ENCODE measurements at regions not wholly inside any gene's neighbourhood (a gene's known extent, or its start where the extent isn't known, plus 50 kb on each side); places are given as distances from the start of the nearest gene placed in this dataset.
"Not testable (repeated sequence)": the region's sequence is repeated elsewhere in the genome, so short reads cannot be mapped to it uniquely, and the experiment has no call there.

DNA sequence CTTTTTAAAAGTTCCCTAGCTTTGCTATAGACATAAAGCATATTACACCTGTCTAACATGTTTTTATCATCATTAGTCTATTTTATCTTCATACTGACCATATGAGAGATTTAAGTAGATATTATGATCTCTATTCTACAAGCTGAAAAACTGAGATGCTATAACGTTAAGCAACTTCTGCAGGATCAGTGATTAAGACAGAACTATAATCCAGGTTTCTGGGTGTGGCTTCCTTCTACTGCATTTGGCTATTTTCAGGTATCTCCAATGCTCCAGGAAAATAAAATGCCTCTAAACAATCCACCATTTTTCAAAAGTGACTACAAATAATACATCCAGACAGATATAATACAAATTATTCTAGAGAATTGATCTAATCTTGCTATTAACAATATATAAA lies 53.4 kb downstream of the RGS2 start:
- DNase-seq: no peak

DNA sequence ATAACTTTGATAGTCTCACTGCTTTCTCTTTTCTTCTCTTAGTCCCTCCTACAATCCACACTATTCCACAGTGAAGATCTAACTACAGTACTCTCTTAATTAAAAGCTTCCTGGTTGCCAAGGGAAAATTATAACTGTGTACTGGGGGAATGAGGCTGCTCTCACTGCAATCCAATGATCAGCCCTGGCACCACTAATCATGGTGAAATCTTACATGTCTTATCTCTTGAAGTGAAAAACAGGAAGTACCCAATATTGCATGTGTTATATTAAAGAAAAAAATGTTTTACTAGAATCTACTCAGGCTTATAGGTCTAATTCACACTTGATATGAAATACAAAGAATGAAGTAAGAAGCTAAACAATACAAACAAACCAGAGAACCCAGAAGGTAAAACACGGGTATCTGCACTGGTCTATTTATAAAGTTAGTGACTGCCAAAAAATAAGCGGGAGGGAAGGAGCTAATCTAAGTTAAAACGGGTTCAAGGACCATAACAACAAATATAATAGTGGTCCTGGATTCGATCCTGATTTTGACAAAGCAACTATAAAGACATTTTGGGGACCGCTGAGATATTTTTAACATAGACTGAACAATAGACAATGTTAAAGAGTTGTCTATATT lies 57.5 kb downstream of the RGS2 start:
- DNase-seq: no peak

DNA sequence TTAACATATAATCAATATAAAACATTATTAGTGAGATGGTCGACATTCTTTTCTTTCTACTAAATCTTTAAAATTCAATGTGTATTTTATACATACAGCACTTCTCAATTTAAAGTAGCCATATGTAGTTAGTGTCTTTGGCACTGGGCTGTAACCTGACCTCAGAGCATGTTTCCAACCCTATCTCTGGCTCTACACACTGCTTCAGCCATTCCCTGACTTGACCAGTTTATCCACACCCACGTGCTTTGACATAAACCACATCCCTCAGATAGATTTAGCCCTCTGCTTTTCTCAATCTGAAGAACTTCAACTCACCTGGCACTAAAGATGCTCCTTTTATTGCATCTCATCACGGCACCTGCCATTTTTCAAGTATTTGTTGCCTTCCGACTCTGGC lies 58.3 kb downstream of the RGS2 start:
- no peak for DNase-seq

DNA sequence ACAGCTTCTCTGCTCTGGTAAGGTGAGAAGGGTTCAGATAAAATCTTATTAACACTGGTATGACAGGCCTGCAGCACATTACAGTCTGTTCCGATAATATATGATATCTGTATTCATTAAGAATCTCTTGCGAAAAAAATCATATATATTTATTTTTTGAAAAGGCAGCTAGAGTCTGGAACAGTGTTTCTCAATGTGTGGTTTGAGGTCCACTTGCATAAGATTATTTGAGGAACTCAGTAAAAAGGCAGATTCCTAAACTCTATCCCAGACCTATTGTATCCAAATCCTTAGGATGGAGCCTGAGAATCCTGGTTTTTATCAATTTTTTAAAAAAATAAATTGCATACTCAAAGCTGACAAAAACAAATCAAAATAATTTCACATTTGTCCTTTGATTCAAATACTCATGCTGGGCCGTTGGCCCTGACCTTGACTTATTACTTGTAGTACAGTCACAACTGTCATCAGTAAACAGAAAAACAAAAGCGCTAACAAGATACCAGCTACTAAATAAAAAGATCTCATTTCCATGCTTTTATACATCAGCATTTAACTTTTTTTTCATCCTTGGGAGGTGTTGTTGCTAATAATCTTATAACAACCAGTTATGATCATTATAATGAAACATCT lies 60.6 kb downstream of the RGS2 start:
- DNase-seq: no peak

DNA sequence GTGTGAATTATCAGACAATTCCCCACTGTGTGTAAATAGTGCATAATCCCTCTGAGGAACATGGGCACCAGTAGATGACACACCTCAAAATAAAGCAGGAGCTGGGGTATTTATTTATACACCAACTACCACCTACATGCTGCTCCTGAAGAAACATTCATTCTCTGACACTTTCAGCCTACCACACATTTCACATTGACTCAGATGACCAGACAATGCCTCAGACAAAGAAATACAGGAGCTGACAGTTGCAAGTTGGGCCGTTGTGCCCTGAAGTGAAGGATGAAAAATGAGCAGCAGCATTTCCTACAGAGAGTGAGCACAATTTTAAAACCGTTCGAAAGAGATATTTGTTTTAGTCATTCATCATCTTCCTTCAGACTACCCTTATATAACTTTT lies 63.2 kb downstream of the RGS2 start:
- DNase-seq: no peak

DNA sequence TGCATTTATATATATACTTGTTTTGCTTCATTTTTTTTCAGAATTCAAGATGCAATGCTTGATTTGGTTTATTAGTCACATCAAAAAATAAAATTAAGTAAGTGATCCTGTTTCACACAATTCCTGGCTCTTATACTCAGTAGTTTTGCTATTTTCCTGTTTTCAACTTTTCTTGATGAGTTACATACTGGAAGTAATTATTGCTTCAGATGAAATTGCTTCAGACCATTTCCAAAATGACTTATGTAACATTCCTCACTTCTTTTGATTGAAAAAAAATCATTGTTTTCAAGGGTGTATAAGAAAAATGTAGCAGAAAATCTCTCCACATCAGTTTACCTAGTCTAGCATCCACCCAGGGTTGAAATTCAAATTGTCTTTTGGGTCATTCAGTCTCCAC lies 65.0 kb downstream of the RGS2 start:
- DNase-seq: no peak

DNA sequence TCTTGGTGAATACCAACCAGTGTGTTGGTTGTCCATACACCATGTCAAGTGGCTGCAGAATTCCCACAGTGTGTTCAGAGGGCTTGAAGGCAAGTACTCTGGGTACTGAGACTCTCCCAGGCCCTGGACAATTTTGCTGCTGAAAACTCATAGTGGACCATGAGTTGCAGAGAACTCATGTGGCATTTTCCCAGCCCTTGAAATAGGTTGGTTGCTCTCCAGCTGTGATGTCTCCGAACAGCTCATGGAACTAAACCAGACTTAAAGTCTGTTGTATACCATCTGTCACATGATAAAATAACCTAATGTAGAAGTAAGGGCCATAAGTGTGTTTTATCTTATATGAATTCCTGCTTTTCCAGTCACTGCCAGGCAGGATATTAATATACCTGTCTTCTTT lies 67.8 kb downstream of the RGS2 start:
- no peak for DNase-seq

DNA sequence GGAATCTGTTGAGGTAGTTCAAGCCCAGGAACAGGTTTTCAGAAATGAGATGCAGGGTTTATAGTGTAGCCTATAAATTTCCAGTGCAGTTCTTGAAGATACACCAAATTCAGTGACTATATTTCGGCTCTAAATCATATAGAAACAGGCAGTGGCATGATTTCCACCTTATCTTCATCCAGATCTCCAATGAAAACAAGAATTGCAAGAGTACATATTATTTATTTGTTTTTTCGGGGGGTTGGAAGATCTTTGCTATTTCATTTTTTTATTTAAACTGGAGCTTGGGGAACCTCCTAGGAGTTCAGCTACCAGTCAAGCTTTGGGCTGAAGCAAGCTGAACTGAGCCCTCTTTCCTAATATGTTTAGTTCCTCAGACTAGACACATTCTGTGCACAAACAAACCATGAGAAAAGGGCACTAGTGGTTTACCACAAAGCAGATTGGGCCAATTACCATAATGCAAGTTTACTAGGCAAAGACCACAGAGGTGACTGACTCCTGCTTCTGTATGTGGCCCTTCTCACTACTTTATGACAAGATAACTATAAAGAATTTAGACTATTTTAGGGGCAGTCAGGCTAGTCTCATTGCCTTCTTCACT lies 68.5 kb downstream of the RGS2 start:
- DNase-seq: peak in 1 of 2 donors; percentile 15

DNA sequence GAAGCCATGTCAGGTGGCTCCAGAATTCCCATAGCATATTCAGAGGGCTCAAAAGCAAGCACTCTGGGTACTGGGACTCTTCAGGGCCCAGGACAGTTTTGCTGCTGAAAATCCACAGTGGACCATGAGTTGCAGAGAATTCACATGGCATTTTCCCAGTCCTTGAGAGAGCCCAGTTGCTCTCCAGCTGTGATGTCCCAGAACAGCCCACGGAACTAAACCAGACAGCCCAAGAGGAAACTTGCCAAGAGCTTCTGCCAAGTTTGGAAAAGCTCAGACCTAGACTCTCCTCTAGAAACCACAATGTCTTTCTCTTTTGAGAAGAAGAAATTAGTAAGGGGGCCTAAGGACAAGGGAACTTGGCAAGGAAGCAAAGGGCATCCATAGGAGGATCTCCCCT lies 69.4 kb downstream of the RGS2 start:
- no peak for DNase-seq

DNA sequence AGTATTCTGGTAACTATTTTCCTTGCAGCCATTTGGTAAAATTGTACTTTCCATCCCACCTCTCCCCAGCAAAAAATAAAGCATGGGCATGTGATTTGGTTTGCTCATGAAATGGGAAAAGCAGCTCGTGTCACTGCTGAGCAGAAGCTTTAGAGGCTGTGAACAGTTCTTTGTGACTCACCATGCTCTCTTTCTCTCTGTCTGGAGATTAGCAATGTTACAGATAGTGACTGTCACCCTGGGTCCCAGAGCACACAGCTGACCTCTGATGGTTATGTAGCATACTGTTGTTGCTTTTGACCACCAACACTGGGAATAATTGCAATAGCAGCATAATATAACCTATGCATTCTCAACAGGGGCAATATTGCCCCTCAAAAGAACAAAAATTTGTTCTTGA lies 70.6 kb downstream of the RGS2 start:
- DNase-seq: peak in 1 of 2 donors; percentile 13

DNA sequence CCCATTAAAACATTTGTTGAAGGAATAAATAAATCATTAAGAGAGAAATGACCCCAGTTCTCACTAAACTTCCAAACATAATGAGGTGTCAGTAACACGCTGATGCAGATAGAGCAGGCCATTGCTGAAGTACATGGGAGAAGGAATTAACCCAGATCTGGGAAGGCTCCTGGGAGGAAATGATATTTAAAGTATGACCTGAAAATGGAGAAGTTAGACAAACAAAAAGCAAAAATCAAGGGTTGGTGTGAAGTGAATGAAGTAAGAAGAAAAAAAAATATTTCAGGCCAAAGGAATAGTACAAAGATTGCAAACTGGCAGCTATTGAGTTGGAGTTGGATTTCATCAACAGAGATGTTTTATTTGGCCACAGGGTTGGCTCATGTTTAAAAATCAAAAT lies 71.4 kb downstream of the RGS2 start:
- DNase-seq: no peak

DNA sequence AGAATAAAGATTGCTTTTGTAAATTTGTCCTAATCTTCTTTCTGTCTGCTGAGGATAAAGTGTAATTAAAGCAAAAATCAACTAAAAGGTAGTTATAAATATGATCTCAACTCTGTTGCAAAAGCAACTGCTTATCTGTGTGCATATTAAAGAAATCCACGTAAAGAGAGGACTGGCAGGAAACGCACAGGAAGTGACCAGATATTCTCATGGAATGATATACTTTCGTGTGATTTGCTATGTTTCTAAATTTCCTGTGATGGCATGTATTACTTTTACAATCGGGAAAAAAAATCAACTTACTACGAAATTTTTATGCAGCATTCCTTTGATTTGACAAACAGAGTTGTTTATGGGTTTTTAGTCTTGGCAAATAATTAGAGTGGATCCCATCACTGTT lies 75.4 kb downstream of the RGS2 start:
- no peak for DNase-seq

DNA sequence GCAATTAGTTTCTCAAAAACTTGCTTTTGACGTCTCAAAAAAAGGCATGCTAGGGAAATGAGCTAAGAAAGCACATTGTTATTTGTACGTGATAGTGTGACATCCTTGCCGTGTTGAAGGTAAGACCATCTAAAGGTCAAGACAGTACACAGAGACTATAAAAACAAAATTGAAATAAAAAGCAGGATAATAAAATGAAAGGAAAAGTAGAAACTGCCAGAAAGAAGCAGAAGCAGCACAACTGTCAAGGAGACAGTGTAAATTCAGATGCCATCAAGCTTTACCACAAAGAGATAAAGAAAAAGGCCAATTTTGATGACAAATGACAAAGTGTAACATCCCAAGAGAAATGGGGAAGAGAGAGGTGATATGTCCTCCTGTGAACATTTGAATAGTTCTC lies 76.5 kb downstream of the RGS2 start:
- DNase-seq: not testable (repeated sequence)

DNA sequence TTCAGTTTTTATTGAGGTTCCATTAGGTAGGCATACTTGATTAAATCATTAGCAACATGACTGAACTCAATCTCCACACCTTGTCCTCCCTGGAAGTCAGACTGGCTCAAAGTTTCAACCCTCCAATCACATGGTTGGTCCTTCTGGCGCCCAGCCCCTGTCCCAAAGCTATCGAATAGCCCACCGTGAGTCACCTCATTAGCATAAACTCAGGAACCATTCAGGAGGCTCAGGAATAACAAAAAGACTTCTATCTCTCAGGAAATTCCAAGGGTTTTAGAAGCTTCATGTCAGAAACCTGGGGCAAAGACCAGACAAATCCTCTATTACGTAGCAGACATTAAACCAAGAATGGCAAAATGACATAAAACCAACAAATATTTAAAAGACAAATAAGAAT lies 78.6 kb downstream of the RGS2 start:
- no peak for DNase-seq

DNA sequence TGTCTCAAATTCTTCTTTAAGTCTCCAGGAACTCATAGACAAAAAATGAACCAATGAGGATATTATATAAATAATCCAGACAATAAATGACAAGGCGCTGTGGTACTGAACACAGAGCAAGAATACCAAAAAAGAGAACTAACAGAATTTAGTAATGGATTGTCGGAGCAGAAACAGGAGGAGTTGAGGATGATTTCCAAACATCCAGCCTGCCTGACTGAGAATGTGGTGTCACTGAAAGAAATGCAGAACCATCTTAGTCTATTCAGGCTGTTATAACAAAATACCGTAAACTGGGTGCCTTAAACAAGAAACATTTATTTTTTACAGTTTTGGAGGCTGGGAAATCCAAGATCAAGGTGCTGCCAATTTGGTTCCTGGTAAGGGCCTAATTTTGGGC lies 79.7 kb downstream of the RGS2 start:
- DNase-seq: no peak

DNA sequence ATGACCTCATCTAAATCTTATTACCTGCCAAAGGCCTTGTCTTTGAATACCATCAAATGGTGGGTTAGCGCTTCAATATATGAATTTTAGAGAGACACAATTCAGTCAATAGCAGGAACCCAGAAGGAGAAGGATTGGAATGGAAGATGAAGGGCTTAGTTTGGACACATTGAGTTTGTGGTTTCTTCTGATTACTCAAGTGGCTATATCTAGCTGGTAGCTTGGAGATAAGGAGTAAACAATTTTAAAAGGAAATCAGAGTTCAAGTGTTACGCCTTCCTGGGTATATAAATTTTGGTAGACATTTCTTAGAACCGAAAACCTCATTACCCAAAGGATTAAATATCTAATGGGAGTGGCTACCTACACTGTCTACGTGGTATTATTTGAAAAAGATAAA lies 80.2 kb downstream of the RGS2 start:
- no peak for DNase-seq

DNA sequence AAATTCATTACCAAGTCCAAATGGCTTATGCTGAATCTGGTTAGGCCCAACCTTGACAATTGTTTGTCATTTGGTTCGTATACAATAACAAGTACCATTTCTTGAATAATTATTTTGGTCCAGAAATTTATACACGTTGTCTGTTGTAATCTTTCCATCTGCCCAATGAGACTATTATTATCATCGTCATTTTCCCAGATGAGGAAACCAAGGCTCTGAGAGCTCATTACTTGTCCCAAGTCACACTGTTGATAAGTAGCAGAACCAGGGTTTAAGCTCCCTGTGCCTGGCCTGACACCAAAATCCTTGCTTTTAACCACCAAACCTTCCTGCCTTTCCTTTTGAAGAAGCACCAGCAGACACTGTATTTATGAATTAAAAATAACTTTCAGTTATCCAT lies 81.3 kb downstream of the RGS2 start:
- no peak for DNase-seq

DNA sequence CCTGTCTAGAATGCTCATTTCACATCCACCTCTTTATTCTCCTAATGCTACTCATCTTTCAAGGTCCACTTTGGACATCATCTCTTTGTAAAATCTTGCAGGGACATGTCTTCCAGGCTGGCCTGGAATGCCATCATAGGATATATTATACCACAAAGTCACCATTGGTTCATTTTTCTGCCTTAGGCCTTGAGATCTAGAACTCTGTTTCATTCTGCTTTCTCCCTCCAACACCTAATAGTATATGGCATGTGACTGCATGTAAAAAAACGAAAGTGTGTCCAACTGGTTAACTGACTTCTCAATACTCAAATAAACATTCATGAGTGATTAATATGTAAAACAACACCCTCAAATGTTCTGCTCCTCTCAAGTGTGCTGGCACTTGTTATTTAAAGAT lies 84.1 kb downstream of the RGS2 start:
- DNase-seq: no peak

DNA sequence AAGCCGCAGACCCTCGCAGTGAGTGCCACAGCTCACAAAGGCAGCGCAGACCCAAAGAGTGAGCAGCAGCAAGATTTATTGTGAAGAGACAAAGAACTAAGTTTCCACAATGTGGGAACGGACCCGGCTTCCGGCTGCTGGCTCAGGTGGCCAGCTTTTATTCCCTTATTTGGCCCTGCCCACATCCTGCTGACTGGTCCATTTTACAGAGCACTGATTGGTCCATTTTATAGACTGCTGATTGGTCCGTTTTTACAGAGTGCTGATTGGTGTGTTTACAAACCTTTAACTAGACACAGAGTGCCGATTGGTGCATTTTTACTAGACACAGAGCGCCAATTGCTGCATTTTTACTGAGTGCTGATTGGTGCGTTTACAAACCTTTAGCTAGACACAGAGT lies 86.6 kb downstream of the RGS2 start:
- DNase-seq: not testable (repeated sequence)

DNA sequence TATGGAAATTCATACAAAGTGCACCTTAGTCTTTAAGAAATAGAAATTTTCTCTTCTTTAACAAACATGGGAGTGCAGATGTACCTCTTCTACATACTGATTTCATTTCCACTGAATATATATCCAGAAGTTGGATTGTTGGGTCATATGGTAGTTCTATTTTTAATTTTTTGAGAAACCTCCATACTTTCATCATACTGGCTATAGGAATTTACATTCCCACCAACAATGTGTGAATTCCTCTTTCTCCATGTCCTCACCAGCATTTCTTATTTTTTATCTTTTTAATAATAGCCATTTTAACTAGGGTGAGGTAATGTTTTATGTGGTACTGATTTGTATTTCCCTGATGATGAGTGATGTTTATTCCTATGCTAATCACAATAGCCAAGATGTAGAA lies 87.5 kb downstream of the RGS2 start:
- DNase-seq: no peak

DNA sequence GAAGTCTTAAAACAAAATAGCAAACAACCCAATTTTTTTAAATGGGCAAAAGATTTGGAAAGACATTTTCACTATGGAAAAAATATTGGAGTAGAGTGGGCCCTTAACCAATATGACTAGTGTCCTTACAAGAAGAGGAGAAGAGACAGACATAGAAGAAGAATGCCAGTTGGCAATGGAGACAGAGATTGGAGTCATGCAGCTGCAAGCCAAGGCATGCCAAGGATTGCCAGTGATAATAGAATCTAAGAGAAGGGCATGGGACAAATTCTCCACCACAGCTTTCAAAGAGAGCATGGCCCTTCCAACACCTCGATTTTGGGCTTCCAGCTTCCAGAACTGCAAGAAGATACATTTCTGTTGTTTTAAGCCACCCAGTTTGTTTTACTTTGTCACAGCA lies 92.7 kb downstream of the RGS2 start:
- no peak for DNase-seq

DNA sequence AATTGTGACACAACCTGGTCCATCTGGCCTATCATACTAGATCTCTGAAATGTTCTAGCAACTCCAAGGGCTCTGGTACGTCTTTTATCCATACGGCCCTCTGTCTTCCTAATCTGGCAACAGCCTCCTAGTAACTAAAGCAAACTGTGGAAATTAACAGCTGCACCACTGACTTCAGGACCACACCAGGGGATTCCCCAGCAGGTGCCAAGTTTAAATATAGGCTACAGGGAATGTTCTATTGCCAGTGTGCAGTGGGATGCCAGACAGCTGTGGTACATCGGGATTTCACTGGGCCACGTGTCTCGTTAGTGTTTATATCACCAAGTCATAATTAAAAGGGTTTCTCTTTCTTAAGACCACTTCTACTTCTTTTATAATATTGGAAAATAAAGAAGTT lies 94.3 kb downstream of the RGS2 start:
- no peak for DNase-seq

DNA sequence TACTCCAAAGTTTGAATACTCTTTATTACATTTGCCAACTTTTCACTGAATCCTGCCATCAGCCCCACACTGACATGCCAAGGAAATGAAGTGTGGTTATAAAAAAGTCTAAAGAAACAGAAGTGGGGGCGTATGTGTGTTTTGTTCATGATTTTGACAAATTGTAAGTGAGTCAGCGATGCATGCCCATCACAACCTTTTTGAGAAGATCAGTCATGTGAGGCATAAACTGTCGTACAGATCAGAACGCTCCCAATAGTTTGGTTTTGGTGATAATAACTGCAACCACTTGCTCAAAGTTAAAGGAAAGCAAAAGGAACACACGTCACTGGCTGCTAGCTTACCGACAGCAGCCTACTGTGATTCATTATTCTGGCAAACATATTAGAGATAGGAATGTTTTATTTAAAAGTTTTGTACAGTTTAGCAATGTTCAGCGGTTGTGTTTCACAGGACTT lies 95.6 kb downstream of the RGS2 start:
- DNase-seq: peak in 1 of 2 donors; percentile 5

DNA sequence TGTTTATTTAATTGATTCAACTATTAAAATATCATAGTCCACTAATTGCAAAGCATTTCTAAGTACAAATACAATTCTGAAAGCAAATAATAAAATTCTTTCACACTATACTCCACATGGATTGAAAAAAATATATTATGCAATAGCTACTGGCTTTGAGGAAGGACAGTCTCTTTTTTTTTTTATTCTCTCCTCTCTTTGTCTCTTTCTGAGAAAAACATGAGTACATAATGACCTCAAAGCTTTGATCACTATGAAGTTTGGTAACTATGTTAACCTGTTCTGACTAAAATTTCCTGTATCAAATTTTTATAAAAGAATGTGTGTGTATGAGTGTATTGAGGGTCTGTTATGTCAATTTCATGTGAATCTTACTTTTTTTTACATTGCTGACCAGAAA lies 96.2 kb downstream of the RGS2 start:
- DNase-seq: no peak

DNA sequence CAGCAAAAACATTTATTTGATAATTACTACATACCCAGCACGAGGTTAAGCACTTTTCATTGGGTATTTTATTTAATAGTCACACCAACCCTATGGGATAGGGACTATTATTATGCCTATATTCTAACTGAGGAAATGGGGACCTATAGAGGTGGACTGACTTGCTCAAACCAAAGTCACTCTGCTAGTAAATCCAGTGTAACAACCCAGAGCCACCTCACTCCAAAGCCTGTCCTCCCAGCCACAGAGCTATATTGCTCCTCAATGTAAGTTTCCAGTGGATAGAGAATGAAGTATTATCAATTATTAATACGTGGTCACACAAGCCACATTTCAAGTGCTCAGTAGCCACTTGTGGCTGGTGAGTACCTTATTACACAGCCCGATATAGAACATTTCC lies 97.5 kb downstream of the RGS2 start:
- DNase-seq: no peak

All from CD4-positive, alpha-beta T cell treated with Interleukin-1 beta for 1 hour (primary cell).